Mesenchymal stem cell (in vitro differentiated cells and primary cell): ENCODE measurements at regions not wholly inside any gene's neighbourhood (a gene's known extent, or its start where the extent isn't known, plus 50 kb on each side); places are given as distances from the start of the nearest gene placed in this dataset.
"Not testable (repeated sequence)": the region's sequence is repeated elsewhere in the genome, so short reads cannot be mapped to it uniquely, and the experiment has no call there.

Source experiments
- DNase-seq: peaks from one replicate; pipeline ENCODE4 v3.0.0-alpha.2; 2013
- H2AFZ ChIP-seq: one replicate; pipeline ENCODE4 v1.6.1; 2013; ENCODE audit warnings: low read depth, mild to moderate bottlenecking, control low read depth, inconsistent platforms, low read length, moderate library complexity
- H2AK5ac ChIP-seq: 2 replicates; pipeline ENCODE4 v1.6.1; 2013; ENCODE audit warnings: low read length, moderate library complexity, mild to moderate bottlenecking, inconsistent platforms; ENCODE audit not compliant: severe bottlenecking
- H2BK120ac ChIP-seq: one replicate; pipeline ENCODE4 v1.6.1; 2013; ENCODE audit warnings: low read depth, mild to moderate bottlenecking, inconsistent platforms, low read length, moderate library complexity
- H2BK12ac ChIP-seq, 2 experiments: one replicate each; pipeline ENCODE4 v1.6.1; 2013; ENCODE audit warnings: inconsistent platforms in 2 of 2, low read length in 2 of 2, mild to moderate bottlenecking in 2 of 2, moderate library complexity in 2 of 2, control low read depth in 1 of 2
- H2BK15ac ChIP-seq: one replicate; pipeline ENCODE4 v1.6.1; 2013; ENCODE audit warnings: mild to moderate bottlenecking, low read depth, inconsistent platforms; ENCODE audit not compliant: poor library complexity, severe bottlenecking
- H2BK5ac ChIP-seq: 2 replicates; pipeline ENCODE4 v1.6.1; 2013; ENCODE audit warnings: low read depth, mild to moderate bottlenecking, low read length, control low read depth, inconsistent platforms; ENCODE audit not compliant: poor library complexity, severe bottlenecking
- H3K14ac ChIP-seq, 2 experiments: one replicate each; pipeline ENCODE4 v1.6.1; 2013; ENCODE audit warnings: inconsistent platforms in 2 of 2, low read length in 2 of 2, control low read depth in 1 of 2, mild to moderate bottlenecking in 1 of 2, moderate library complexity in 1 of 2
- H3K18ac ChIP-seq, 2 experiments: one replicate each; pipeline ENCODE4 v1.6.1; 2013; ENCODE audit warnings: inconsistent platforms in 2 of 2, low read length in 2 of 2, control low read depth in 1 of 2, low read depth in 1 of 2, mild to moderate bottlenecking in 1 of 2
- H3K23ac ChIP-seq, 2 experiments: one replicate each; pipeline ENCODE4 v1.6.1; 2013; ENCODE audit warnings: inconsistent platforms in 2 of 2, low read length in 2 of 2, mild to moderate bottlenecking in 2 of 2, moderate library complexity in 2 of 2, control low read depth in 1 of 2
- H3K27ac ChIP-seq: 2 replicates; pipeline ENCODE4 v1.5.1; 2013; ENCODE audit warnings: mild to moderate bottlenecking, moderate library complexity, low read length, control low read depth, inconsistent platforms; ENCODE audit not compliant: poor library complexity, severe bottlenecking
- H3K27me3 ChIP-seq, 2 experiments: 2 replicates each; pipeline versions ENCODE4 v1.6.1 to v1.7.0; 2013; ENCODE audit warnings: low read length in 2 of 2, mild to moderate bottlenecking in 2 of 2, moderate library complexity in 2 of 2, control low read depth in 1 of 2, inconsistent platforms in 1 of 2; ENCODE audit not compliant: control insufficient read depth in 1 of 2, insufficient read depth in 1 of 2
- H3K36me3 ChIP-seq, 2 experiments: 2 replicates each; pipeline versions ENCODE4 v1.6.1 to v1.7.0; 2013; ENCODE audit warnings: low read length in 2 of 2, control low read depth in 1 of 2, inconsistent platforms in 1 of 2, low read depth in 1 of 2, mild to moderate bottlenecking in 1 of 2; ENCODE audit not compliant: insufficient read depth in 2 of 2, control insufficient read depth in 1 of 2
- H3K4ac ChIP-seq, 2 experiments: one replicate each; pipeline ENCODE4 v1.6.1; 2013; ENCODE audit warnings: inconsistent platforms in 2 of 2, low read length in 2 of 2, mild to moderate bottlenecking in 2 of 2, moderate library complexity in 2 of 2, control low read depth in 1 of 2, low read depth in 1 of 2
- H3K4me1 ChIP-seq: 2 replicates; pipeline ENCODE4 v1.6.1; 2013; ENCODE audit warnings: low read depth, low read length, control low read depth; ENCODE audit not compliant: control insufficient read depth, insufficient read depth
- H3K4me2 ChIP-seq: 2 replicates; pipeline ENCODE4 v1.6.1; 2013; ENCODE audit warnings: low read length, mild to moderate bottlenecking, inconsistent platforms; ENCODE audit not compliant: poor library complexity, severe bottlenecking
- H3K4me3 ChIP-seq, 2 experiments: 2 replicates each; pipeline versions ENCODE4 v1.5.1 to v1.7.0; 2013; ENCODE audit warnings: low read length in 2 of 2, mild to moderate bottlenecking in 2 of 2, control low read depth in 1 of 2, low read depth in 1 of 2; ENCODE audit not compliant: insufficient read depth in 1 of 2
- H3K79me1 ChIP-seq: replicated peaks from 2 replicates; pipeline ENCODE4 v1.6.1; 2013; ENCODE audit warnings: mild to moderate bottlenecking, control low read depth, low read length, inconsistent platforms; ENCODE audit not compliant: poor library complexity, severe bottlenecking
- H3K9ac ChIP-seq: 2 replicates; pipeline ENCODE4 v1.7.0; 2013; ENCODE audit warnings: mild to moderate bottlenecking, low read length, moderate library complexity
- H3K9me3 ChIP-seq: 2 replicates; pipeline ENCODE4 v1.7.0; 2013; ENCODE audit warnings: mild to moderate bottlenecking, low read length; ENCODE audit not compliant: control insufficient read depth
- H4K8ac ChIP-seq: one replicate; pipeline ENCODE4 v1.6.1; 2013; ENCODE audit warnings: inconsistent platforms, mild to moderate bottlenecking, low read length, moderate library complexity
- H4K91ac ChIP-seq: one replicate; pipeline ENCODE4 v1.6.1; 2013; ENCODE audit warnings: mild to moderate bottlenecking, low read length, inconsistent platforms
- WGBS: methylation state at CpG from one replicate; pipeline ENCODE4 v1.1.7; 2013; ENCODE audit warnings: mixed read lengths; 5-methylcytosine and 5-hydroxymethylcytosine counted together

DNA sequence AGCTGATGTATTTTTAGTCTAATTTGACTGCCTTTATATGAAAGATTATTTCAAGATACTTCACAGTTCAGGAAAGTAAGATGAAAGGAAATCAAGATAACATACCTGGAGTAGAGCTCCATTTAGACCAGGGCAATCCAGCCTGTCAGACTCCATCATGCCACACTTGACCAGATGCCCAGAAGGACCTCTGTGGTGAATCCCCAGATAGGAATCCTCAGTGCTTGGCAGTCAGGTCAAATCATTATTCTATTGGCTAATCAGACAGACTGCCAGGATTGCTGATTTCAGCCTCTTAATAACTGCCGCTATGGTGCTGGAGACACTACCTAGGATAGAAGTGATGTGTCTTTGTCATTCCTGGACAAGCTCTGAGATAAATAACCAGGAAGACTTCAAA is 404.2 kb downstream of the STK39 start:
- H3K4me1 ChIP-seq, result no peaks in the 10 kb centered on the region
- no peaks in the 10 kb centered on the region for H3K79me1 ChIP-seq
- no peak overlapping the region for H4K91ac ChIP-seq
- H3K18ac ChIP-seq, result no peak overlapping the region
- no peak overlapping the region for H2AFZ ChIP-seq
- no peak overlapping the region for H3K4me3 ChIP-seq
- H3K9ac ChIP-seq, result no peak overlapping the region
- H2BK12ac ChIP-seq, result no peak overlapping the region
- no peaks in the 10 kb centered on the region for H3K36me3 ChIP-seq
- no peak overlapping the region for H3K27ac ChIP-seq
- H2AK5ac ChIP-seq, result no peak overlapping the region
- no peaks in the 10 kb centered on the region for H3K27me3 ChIP-seq
- no peak overlapping the region for H4K8ac ChIP-seq
- no peak overlapping the region for H2BK15ac ChIP-seq
- H3K14ac ChIP-seq, result no peak overlapping the region
- WGBS, result 100% methylated on average over 1 of the region's 1 CpG
- H3K4ac ChIP-seq, result no peak overlapping the region
- no peak overlapping the region for H3K4me2 ChIP-seq
- H3K9me3 ChIP-seq, result no peaks in the 10 kb centered on the region
- H2BK5ac ChIP-seq, result no peak overlapping the region
- no peak for DNase-seq
- no peak overlapping the region for H2BK120ac ChIP-seq
- H3K23ac ChIP-seq, result no peak overlapping the region

- Histone ChIP-seq H3K4ac (no peak overlapping the region), H3K23ac (no peak overlapping the region), H4K8ac (no peak overlapping the region), H3K4me3 (no peak overlapping the region), H3K9me3 (no peaks in the 10 kb centered on the region), H3K9ac (no peak overlapping the region), H3K27ac (no peak overlapping the region), H2AK5ac (no peak overlapping the region), H3K18ac (no peak overlapping the region), H2BK15ac (no peak overlapping the region), H2BK5ac (no peak overlapping the region), H3K4me2 (no peak overlapping the region), H3K36me3 (no peaks in the 10 kb centered on the region), H3K79me1 (no peaks in the 10 kb centered on the region), H4K91ac (no peak overlapping the region), H2BK12ac (no peak overlapping the region), H3K27me3 (no peaks in the 10 kb centered on the region), H2BK120ac (no peak overlapping the region), H2AFZ (no peak overlapping the region), H3K4me1 (no peaks in the 10 kb centered on the region), H3K14ac (no peak overlapping the region)
- WGBS, result no CpG with 5 or more reads among the region's 1 CpG
- no peak for DNase-seq
Observed at GRCh38 chr2:167842047-167842446, 405.3 kb downstream of the STK39 start.

GRCh38 chr2:167835290-167835689 is 412.1 kb downstream of the STK39 start:
- H4K91ac ChIP-seq, H4K8ac ChIP-seq, H2BK5ac ChIP-seq, H3K23ac ChIP-seq, H2AK5ac ChIP-seq, H2BK120ac ChIP-seq, H3K27ac ChIP-seq, H3K79me1 ChIP-seq, H3K4me2 ChIP-seq, H3K36me3 ChIP-seq, H3K4ac ChIP-seq, H3K27me3 ChIP-seq, H3K14ac ChIP-seq, H3K4me3 ChIP-seq, H3K18ac ChIP-seq, H2BK12ac ChIP-seq, H2AFZ ChIP-seq, H3K9ac ChIP-seq, H3K4me1 ChIP-seq, H3K9me3 ChIP-seq, DNase-seq, H2BK15ac ChIP-seq: not testable (repeated sequence)
- 95% methylated on average over 8 of the region's 8 CpGs for WGBS

DNA sequence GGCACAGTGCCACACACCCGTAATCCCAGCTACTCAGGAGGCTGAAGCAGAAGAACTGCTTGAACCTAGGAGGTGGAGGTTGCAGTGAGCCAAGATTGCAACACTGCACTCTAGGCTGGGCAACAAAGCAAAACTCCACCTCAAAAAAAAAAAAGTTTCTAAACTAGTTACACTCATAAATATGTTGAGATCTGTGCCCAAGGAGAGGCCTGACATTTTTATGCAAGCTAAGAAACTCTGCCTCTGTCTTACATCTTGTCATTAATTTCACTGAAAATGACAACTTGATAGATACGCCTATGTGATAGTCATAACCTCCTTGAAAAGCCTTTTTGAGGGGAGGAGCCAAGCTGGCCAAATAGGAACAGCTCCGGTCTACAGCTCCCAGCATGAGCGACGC is 412.7 kb downstream of the STK39 start:
- no peaks in the 10 kb centered on the region for H3K36me3 ChIP-seq
- H3K4me2 ChIP-seq, result no peak overlapping the region
- H3K23ac ChIP-seq, result no peak overlapping the region
- H3K4ac ChIP-seq, result no peak overlapping the region
- no peak overlapping the region for H3K4me3 ChIP-seq
- H2BK12ac ChIP-seq, result no peak overlapping the region
- no peak overlapping the region for H3K14ac ChIP-seq
- H3K9me3 ChIP-seq, result no peaks in the 10 kb centered on the region
- no peak for DNase-seq
- no peak overlapping the region for H2BK5ac ChIP-seq
- H2AK5ac ChIP-seq, result no peak overlapping the region
- 89% methylated on average over 5 of the region's 5 CpGs for WGBS
- H3K27ac ChIP-seq, result no peak overlapping the region
- H2BK120ac ChIP-seq, result no peak overlapping the region
- no peak overlapping the region for H2AFZ ChIP-seq
- H2BK15ac ChIP-seq, result no peak overlapping the region
- no peak overlapping the region for H3K9ac ChIP-seq
- H4K8ac ChIP-seq, result no peak overlapping the region
- H3K4me1 ChIP-seq, result no peaks in the 10 kb centered on the region
- H4K91ac ChIP-seq, result no peak overlapping the region
- H3K27me3 ChIP-seq, result no peaks in the 10 kb centered on the region
- no peak overlapping the region for H3K18ac ChIP-seq
- H3K79me1 ChIP-seq, result no peaks in the 10 kb centered on the region
